ENCODE measurements at regions not wholly inside any gene's neighbourhood (a gene's known extent, or its start where the extent isn't known, plus 50 kb on each side); places are given as distances from the start of the nearest gene placed in this dataset.

GRCh38 chr14:71416392-71416791 lies 509.1 kb downstream of the PCNX1 start:
- no peak overlapping the region for H2BK5ac ChIP-seq (ENCODE audit: insufficient read length, low read length)
- no peaks in the 10 kb centered on the region for H3K9me3 ChIP-seq (ENCODE audit: control insufficient read depth, low read depth, low read length)
- no peak overlapping the region for H2BK120ac ChIP-seq (ENCODE audit: low read depth, low read length, poor library complexity, severe bottlenecking)
- no peak overlapping the region for H4K8ac ChIP-seq (replicated peaks; ENCODE audit: insufficient read length, low read depth, low read length)
- no peak overlapping the region for H3K56ac ChIP-seq (ENCODE audit: insufficient read length, low read depth, low read length)
- H4K5ac ChIP-seq (ENCODE audit: insufficient read length, low read depth, low read length), result no peak overlapping the region
- Mint-ChIP-seq H3K36me3 (ENCODE audit: insufficient read depth in 1 of 3, low read depth in 3 of 3) (peaks cover 3 to 13% (median 12%) of the 10 kb centered on the region in 3 experiments; a peak in 6 of 7 replicates), H3K9me3 (no peaks in the 10 kb centered on the region; a peak in 1 of 5 replicates), H3K27me3 (ENCODE audit: low read depth) (no peaks in the 10 kb centered on the region), H3K4me1 (peaks cover 12 to 13% of the 10 kb centered on the region in 2 experiments), H3K4me3 (no peak overlapping the region), H3K27ac (no peak overlapping the region)
- H2AK5ac ChIP-seq (ENCODE audit: insufficient read length, low read length), result no peak overlapping the region
- H3K4me2 ChIP-seq (ENCODE audit: insufficient read depth, insufficient read length, low read length), result no peak overlapping the region
- no peaks in the 10 kb centered on the region for H3K27me3 ChIP-seq (ENCODE audit: insufficient read depth, low read length)
- H3K79me2 ChIP-seq (ENCODE audit: insufficient read depth, low read length), result peaks cover 4% of the 10 kb centered on the region; the same call in 1 of the 2 replicates
- no peak overlapping the region for H2BK12ac ChIP-seq (ENCODE audit: insufficient read length, low read depth, low read length)
- no CpG with 5 or more reads among the region's 3 CpGs for WGBS (ENCODE audit: extremely low coverage, insufficient read length, low lambda C conversion rate)
- H3K14ac ChIP-seq (ENCODE audit: insufficient read depth, low read length), result no peak overlapping the region
- no peaks in the 10 kb centered on the region for H3K79me1 ChIP-seq (ENCODE audit: insufficient read depth, low read depth, low read length, poor library complexity, severe bottlenecking)
- no peak overlapping the region for H3K27ac ChIP-seq (ENCODE audit: insufficient read length, low read depth, low read length)
- no peak for DNase-seq
- no peak overlapping the region for H3K23ac ChIP-seq (ENCODE audit: insufficient read length, low read depth, low read length)
- no peak overlapping the region for H3K9ac ChIP-seq (ENCODE audit: extremely low read depth, insufficient read length, low read length)
- no peak overlapping the region for H4K91ac ChIP-seq (ENCODE audit: insufficient read length, low read depth, low read length)
- no peak overlapping the region for H3K4ac ChIP-seq (ENCODE audit: low read depth, low read length)
- H3K4me1 ChIP-seq (ENCODE audit: insufficient read depth, low read length), result no peaks in the 10 kb centered on the region
- no peak overlapping the region for H2AFZ ChIP-seq (ENCODE audit: low read length)
- H4K20me1 ChIP-seq (ENCODE audit: control insufficient read depth, insufficient read depth, insufficient read length), result no peaks in the 10 kb centered on the region
- H3K18ac ChIP-seq (ENCODE audit: insufficient read length, low read depth, low read length), result no peak overlapping the region
- no peak overlapping the region for H2BK20ac ChIP-seq (ENCODE audit: low read depth, low read length, poor library complexity, severe bottlenecking)
- H3T11ph ChIP-seq (ENCODE audit: low read length), result no peak overlapping the region
- TF ChIP-seq CTCF (conservative IDR thresholded peaks at IDR 0.05), result no peak
- H3K23me2 ChIP-seq (ENCODE audit: insufficient read length, low read depth, low read length, poor library complexity, severe bottlenecking), result no peaks in the 10 kb centered on the region
- H2BK15ac ChIP-seq (ENCODE audit: low read depth, low read length), result no peak overlapping the region
